ENCODE measurements at regions not wholly inside any gene's neighbourhood (a gene's known extent, or its start where the extent isn't known, plus 50 kb on each side); places are given as distances from the start of the nearest gene placed in this dataset.

GRCh38 chr3:78368636-78369345 lies 1328.9 kb downstream of the ROBO2 start:
- no peak for DNase-seq (ENCODE audit: low read depth in 4 of 4, low spot score in 3 of 4)

- DNase-seq (ENCODE audit: low read depth in 4 of 4, low spot score in 3 of 4), result no peak
These were observed 1350.3 kb downstream of the ROBO2 start for GRCh38 chr3:78390221-78390620.

DNA sequence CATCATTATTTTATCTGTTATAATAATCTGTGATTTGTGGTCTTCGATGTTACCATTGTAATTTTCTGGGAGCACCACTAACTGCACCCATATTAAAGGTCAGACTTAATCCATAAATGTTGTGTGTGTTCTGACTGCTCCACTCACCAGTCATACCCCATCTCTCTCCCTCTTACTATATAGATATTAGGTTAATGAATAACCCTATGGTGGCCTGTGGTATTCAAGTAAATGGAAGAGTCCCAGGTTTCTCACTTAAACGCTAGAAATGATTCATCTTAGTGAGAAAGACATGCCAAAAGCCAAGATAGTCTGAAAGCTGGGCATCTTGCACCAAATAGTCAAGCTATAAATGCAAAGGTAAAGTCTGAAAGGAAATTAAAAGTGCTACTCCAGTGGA lies 1358.5 kb downstream of the ROBO2 start:
- DNase-seq (ENCODE audit: low read depth in 4 of 4, low spot score in 3 of 4), result no peak

- no peak for DNase-seq (ENCODE audit: low read depth in 4 of 4, low spot score in 3 of 4)
These were observed 1362.8 kb downstream of the ROBO2 start for GRCh38 chr3:78402720-78403119.

DNA sequence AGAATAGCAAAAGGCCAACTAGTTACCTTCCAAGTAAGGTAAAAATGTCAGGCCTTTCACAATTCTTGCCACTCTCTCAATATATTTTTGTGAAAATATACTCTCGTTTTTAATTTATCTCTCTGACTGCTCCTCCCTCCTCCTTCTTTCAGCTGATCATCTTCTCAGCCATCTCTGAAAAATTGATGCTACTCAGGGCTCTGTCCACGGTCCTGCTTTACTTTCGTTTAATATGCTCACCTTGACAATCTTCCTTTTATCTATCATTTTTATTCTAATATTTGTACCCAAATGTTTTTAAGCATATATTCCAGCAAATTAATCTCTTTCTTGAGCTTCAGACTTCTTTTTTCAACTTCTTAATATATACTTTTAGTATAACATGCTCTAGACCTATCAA lies 1362.1 kb downstream of the ROBO1 start:
- no peak for DNase-seq (ENCODE audit: low read depth in 4 of 4, low spot score in 3 of 4)

- no peak for DNase-seq (ENCODE audit: low read depth in 4 of 4, low spot score in 3 of 4)
These were observed 1361.4 kb downstream of the ROBO1 start for GRCh38 chr3:78406396-78406795.

DNA sequence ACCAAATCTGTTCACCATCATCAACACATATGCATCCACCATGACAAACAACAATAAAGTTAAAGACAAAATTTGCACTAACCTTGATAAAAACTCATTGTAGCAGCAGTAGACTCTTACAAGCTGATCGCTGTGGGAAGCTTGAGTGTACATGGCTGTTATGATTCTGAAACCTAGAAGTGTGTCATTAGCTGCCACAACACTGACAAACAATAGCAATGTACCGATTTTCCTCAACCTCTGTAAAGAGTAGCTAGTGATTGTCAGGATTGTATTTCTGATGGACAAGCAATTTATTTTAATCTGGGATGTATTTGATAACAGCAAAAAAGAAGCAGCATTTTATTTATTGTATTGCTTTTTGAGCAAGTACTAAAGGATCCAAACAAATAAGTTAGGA lies 1357.7 kb downstream of the ROBO1 start:
- no peak for DNase-seq (ENCODE audit: low read depth in 4 of 4, low spot score in 3 of 4)

- no peak for DNase-seq (ENCODE audit: low read depth in 4 of 4, low spot score in 3 of 4)
These were observed 1353.5 kb downstream of the ROBO1 start for GRCh38 chr3:78414261-78414660.

- no peak for DNase-seq (ENCODE audit: low read depth in 4 of 4, low spot score in 3 of 4)
These were observed 1347.2 kb downstream of the ROBO1 start for GRCh38 chr3:78420611-78421010.

DNA sequence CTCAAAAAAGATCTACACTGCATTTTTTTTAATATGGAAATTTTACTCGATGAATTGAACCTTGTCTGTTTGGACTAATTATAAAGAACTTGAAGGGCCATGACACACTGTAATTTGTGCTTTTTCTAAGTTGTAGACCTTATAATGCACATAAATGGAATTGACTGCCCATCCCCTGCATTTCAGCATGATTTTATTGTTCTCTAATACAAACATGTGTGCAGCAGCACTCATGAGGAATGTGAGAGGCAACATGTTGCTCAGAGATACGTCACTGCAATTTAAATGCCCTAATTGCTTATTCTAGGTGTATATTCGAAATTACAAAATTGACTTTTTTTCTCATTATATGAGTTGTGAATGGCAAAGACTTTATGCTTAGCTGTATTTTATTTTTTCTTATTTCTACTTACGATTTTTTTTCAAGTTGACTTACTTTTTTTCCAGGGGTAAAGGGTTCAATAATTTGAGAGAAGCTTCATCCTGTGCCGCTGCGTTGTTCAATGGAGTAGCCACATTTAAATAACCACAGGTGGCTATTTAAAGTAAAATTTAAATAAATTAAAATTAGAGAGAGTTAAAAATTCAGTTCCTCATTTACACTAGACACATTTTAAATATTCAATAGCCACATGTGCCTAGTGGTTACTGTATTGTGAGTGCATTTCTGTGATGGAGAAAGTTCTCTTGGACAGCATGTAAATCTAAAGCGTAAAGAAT lies 1346.4 kb downstream of the ROBO1 start:
- DNase-seq (ENCODE audit: low read depth in 4 of 4, low spot score in 3 of 4), result no peak

DNA sequence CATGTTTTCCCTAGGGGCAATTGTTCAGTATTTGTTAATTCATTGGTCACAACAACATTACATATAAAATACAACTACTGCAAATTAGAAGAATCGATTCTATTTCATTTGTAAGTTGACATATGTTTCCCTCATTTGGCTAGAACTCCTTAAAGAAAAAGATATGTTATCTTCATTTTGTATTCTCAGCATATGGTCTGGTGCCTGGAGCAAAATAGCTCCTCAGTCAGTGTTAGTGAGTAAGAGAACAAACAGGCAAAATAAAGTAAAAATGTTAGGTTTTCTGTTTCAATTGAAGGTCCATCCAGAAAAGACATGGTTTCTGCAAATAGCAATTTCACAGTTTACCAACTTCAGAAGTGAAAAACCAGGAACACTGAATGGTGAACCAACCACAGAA lies 1343.1 kb downstream of the ROBO1 start:
- no peak for DNase-seq (ENCODE audit: low read depth in 4 of 4, low spot score in 3 of 4)

DNA sequence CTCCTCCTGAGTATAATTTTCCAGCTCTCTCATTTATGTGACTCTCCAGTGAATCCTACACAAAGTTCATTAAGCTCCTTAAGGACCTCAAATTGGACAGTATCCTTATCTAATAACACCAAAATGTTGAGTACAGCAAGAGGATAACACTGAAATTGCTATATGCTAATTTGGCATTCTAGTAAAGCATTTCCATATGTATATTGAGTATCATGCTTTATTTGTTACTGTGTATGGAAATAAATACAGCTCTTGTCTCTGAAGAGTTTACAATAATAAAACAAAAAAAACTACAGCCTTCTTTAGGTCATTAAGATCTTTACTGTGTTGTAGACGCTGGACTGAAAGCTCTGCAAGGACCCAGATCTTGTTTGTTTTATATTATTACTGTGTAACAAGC lies 1341.3 kb downstream of the ROBO1 start:
- no peak for DNase-seq (ENCODE audit: low read depth in 4 of 4, low spot score in 3 of 4)

GRCh38 chr3:78427303-78427702 lies 1340.5 kb downstream of the ROBO1 start:
- DNase-seq (ENCODE audit: low read depth in 4 of 4, low spot score in 3 of 4), result no peak

DNA sequence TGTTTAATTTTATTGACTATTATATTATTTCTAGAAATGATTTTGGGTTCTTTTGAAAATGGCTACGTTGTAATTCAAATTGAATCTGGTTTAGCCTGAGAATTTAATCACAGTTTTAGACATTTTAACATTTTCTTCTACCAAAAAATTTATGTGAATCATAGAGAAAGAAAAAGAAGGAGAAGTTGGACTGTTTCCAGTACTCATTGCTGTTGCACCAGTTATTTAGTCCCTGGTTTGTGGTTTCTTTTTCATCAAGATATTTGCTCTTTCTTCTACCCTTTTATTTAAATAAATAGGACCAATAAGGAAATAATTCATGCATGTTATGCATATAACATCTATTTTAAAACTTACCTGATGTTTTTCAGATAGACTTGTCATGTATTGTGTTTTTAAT lies 1337.1 kb downstream of the ROBO1 start:
- DNase-seq (ENCODE audit: low read depth in 4 of 4, low spot score in 3 of 4), result no peak

- no peak for DNase-seq (ENCODE audit: low read depth in 4 of 4, low spot score in 3 of 4)
These were observed 1333.0 kb downstream of the ROBO1 start for GRCh38 chr3:78434801-78435200.

- no peak for DNase-seq (ENCODE audit: low read depth in 4 of 4, low spot score in 3 of 4)
These were observed 1312.6 kb downstream of the ROBO1 start for GRCh38 chr3:78455166-78455565.

DNA sequence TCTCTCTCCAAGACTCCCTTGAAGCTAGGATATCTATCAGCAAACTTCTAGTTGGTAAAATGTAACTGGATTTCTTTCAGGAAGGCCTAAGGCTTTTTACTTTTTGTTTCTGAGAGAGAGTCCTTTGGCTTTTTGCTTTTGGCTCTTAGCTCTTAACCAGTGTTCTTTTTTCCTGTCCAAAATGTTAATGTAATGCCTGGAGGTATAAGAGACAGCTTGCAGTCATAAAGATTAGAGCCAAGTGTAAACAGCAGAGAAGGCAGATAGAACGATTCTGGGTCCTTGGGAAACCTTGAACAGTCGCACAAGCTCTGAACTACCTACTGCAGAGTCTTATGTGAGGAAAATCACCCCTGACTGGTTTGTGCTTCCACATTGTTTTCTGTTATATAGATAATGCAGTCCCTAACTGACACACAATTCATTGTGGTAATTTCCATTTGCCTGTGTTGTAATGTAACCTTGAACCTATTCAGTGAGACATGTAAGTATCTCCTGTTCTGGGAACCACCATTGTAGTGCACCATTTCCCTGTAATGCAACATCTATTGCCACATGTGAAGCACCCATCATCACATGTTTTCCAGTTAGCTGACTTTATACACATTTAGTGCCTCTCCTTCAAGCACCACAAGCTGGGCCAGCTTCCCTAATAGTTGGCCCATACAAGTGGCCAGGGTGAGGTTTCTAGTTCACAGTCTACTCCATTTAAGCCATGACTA lies 1311.9 kb downstream of the ROBO1 start:
- no peak for DNase-seq (ENCODE audit: low read depth in 4 of 4, low spot score in 3 of 4)

DNA sequence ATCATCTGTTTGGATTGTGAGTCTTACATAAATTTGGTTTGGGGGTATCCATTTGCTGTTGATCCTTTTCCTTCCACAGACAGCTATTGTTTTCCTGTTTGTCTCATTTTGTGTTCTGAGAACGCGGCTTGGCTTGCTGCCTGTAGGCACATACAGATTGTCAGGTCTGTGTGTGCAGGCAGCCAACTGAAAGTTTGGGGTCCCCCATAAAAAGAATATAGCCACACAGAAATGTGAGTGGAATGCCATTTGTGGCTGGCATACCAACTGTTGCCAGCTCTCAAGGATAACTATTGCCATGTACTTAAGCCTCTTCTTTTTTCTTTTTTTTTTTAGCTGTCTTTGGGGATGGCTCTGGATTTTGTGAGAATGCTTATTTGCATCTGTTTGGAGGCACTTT lies 1308.0 kb downstream of the ROBO1 start:
- no peak for DNase-seq (ENCODE audit: low read depth in 4 of 4, low spot score in 3 of 4)

GRCh38 chr3:78462021-78462420 lies 1305.8 kb downstream of the ROBO1 start:
- DNase-seq (ENCODE audit: low read depth in 4 of 4, low spot score in 3 of 4), result no peak

DNA sequence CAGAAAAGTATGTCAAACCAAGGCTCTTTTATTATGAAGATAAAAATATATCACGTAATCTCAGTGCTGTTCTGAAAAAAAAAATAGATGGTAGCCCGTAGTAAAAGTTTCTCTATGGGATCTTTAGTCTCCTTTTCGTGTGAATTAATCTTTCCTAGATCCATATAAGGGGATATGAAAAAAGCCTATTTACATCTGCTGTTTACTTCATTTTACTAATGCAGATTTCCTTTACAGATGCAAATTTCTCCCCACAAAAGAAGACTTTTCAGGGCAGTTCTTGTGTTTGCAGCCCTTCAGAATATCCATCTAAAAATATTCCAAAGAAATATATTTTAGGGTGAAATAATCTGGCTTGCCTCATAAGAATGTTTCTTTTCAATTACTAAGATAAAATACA lies 1291.7 kb downstream of the ROBO1 start:
- no peak for DNase-seq (ENCODE audit: low read depth in 4 of 4, low spot score in 3 of 4)

GRCh38 chr3:78481050-78481449 lies 1286.7 kb downstream of the ROBO1 start:
- no peak for DNase-seq (ENCODE audit: low read depth in 4 of 4, low spot score in 3 of 4)

GRCh38 chr3:78483090-78483489 lies 1284.7 kb downstream of the ROBO1 start:
- no peak for DNase-seq (ENCODE audit: low read depth in 4 of 4, low spot score in 3 of 4)
